Lung microvascular endothelial cell (primary cell): ENCODE measurements at regions not wholly inside any gene's neighbourhood (a gene's known extent, or its start where the extent isn't known, plus 50 kb on each side); places are given as distances from the start of the nearest gene placed in this dataset.
A peak's percentile ranks its signal among the peaks of the same experiment; 100 is the strongest.

Experiments used
- DNase-seq, 2 donors: peaks; one replicate each; pipeline versions ENCODE4 v3.0.0 to v3.0.0-alpha.2; 2010; ENCODE audit warnings: low read depth in 2 of 2

GRCh38 chr6:149149653-149150052, 167.9 kb upstream of the TAB2 start:
- no peak for DNase-seq

GRCh38 chr6:149150301-149150700, 167.2 kb upstream of the TAB2 start:
- no peak for DNase-seq

GRCh38 chr6:149150801-149151398, 166.6 kb upstream of the TAB2 start:
- DNase-seq: no peak

GRCh38 chr6:149152521-149152920, 165.0 kb upstream of the TAB2 start:
- DNase-seq: no peak

- DNase-seq: no peak
Measured at GRCh38 chr6:149153100-149153499, 164.4 kb upstream of the TAB2 start.

GRCh38 chr6:149153693-149154092, 163.8 kb upstream of the TAB2 start:
- no peak for DNase-seq

- no peak for DNase-seq
Measured at GRCh38 chr6:149154261-149154821, 163.2 kb upstream of the TAB2 start.

GRCh38 chr6:149157126-149157525, 160.4 kb upstream of the TAB2 start:
- no peak for DNase-seq

- no peak for DNase-seq
Measured at GRCh38 chr6:149158076-149158475, 159.4 kb upstream of the TAB2 start.

- no peak for DNase-seq
Measured at GRCh38 chr6:149160943-149161342, 156.6 kb upstream of the TAB2 start.

- DNase-seq: no peak
Measured at GRCh38 chr6:149162924-149163323, 154.6 kb upstream of the TAB2 start.

GRCh38 chr6:149164199-149164750, 153.2 kb upstream of the TAB2 start:
- DNase-seq: no peak

GRCh38 chr6:149166336-149166735, 151.2 kb upstream of the TAB2 start:
- peak in 1 of 2 donors; percentile 39 for DNase-seq

- DNase-seq: peak; percentile 9 to 28
Measured at GRCh38 chr6:149166747-149167146, 150.8 kb upstream of the TAB2 start.

- DNase-seq: no peak
Measured at GRCh38 chr6:149168968-149169367, 148.5 kb upstream of the TAB2 start.

- no peak for DNase-seq
Measured at GRCh38 chr6:149169761-149170511, 147.6 kb upstream of the TAB2 start.

GRCh38 chr6:149170564-149171452, 146.7 kb upstream of the TAB2 start:
- DNase-seq: no peak

- no peak for DNase-seq
Measured at GRCh38 chr6:149173222-149173621, 144.3 kb upstream of the TAB2 start.

GRCh38 chr6:149174962-149175361, 142.6 kb upstream of the TAB2 start:
- no peak for DNase-seq

- DNase-seq: no peak
Measured at GRCh38 chr6:149176971-149177667, 140.4 kb upstream of the TAB2 start.

GRCh38 chr6:149179431-149179830, 138.1 kb upstream of the TAB2 start:
- no peak for DNase-seq
